ENCODE measurements at regions not wholly inside any gene's neighbourhood (a gene's known extent, or its start where the extent isn't known, plus 50 kb on each side); places are given as distances from the start of the nearest gene placed in this dataset.
"Not testable (repeated sequence)": the region's sequence is repeated elsewhere in the genome, so short reads cannot be mapped to it uniquely, and the experiment has no call there.

DNA sequence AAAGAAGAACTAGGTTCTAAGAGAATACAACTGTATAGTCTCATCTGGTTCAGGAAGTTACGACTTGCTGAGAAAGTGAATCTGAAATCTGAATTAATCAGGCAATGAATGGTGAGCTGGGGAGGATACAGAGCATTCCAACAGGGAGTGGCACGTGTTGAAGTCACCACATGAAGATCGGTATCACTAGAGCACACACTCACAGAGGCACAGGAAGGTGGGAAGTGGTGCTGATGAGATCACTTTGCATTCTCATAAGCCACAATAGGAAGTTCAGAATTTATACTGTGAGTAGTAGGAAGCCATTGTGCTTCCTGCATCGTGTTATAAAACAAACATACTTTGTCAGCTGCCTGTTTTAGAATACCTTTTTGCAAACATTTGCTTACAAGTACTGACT is 615.0 kb upstream of the DDX18 start:
- DNase-seq (ENCODE audit: low read depth in 2 of 2): no peak

DNA sequence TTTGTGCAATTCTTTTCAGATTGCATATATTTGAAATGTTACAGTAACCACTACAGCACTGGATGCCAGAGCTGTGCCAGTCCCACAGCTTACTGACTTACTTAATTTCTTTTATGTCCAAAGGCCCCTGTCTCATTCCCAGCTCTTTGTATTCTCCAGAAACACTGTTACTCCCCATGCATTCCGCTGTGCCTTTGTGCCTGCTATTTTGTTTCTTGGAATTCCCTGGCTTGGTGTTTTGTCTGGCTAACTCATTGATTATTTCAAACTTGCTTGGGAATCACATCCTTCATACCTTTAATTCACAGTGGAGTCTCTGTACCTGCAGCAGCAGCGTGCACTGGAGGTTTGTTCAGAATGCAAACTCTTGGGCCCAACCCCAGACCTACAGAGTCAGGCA is 601.9 kb upstream of the DDX18 start:
- no peak for DNase-seq (ENCODE audit: low read depth in 2 of 2)

DNA sequence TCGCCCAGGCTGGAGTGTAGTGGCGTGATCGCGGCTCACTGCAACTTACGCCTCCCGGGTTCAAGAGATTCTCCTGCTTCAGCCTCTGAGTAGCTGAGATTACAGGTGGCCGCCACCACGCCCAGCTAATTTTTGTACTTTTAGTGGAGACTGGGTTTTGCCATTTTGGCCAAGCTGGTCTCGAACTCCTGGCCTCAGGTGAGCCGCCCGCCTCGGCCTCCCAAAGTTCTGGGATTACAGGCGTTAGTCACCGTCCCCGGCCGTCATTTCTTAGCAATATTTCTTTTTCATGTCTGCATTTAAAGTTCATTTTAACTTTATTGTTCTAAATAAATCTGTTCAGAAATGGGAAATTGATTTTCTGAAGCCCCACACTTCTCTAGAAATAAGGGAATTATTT is 597.3 kb upstream of the DDX18 start:
- no peak for DNase-seq (ENCODE audit: low read depth in 2 of 2)

DNA sequence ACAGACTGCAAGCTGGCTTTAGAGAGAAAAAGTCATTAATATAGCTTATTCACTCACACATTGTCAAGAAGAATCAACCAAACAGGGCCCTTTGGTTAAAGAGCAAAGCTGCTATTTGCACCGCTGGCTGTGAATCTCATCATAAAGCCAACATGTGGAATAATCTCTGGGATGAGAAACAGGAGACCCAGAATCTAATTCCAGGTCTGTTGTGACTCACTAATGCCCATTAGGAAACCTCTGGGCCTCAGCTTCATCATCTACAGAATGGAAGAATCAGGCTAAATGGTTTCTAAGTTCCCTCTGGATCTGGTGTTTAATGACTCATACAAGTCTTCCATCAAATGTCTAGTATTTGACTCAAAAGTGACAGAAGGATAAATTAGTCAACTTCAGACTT is 591.7 kb upstream of the DDX18 start:
- no peak for DNase-seq (ENCODE audit: low read depth in 2 of 2)

DNA sequence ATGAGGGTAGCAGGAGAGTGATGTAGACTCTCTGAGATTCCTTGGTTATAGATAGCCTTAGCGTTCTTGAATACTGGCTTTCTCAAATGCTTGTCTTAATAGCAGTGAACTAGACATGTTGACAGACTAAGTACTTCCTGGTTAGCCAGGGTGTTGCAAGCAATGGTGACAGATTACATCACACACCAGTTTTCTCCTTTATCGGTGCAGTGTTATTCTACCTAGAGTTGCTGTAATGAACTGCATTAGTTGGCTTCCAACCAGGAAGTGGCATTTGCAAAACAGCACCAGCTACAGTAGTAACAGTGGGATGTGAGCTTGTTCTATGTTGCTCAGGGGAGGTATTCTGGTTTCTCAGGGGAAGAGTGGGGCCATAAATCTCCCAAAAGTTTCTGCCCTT is 582.2 kb upstream of the DDX18 start:
- no peak for DNase-seq (ENCODE audit: low read depth in 2 of 2)

DNA sequence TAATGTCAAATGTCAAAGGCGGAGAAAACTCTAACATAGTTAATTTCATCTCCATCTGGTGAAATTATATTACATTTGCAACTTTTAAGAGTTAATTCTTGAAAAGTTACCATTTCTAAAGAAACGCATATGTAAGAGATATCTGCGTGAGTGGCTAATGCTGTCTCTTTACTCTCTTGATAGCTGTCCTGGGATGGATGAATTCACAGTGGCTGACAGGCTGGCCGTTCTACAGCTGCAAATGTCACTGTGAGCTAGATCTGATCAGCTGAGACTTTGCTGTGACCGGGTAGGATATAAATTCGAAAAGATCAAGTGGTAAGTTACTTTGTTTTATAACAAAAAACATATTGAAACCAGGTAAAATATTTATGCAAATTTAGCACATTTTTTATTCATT is 557.1 kb upstream of the DDX18 start:
- DNase-seq (ENCODE audit: low read depth in 2 of 2): no peak

DNA sequence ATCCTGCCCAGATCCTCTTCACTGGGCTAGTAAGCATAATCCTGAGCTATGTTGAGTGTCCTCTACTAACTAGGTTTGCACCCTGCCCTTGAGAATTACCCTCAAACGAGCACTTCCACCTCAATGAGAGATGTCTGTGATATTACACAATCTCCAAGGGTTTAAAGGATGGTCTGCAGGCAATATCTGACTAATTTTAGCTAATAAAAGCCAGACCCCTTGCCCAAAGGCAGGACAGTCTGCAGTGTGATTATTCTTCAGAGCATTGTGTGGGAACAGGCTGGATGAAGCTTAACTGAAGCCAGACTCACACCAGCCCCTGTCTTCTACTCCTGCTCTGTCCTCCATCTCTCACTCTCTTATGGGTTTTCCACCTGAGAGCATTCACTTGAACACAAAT is 544.9 kb upstream of the DDX18 start:
- DNase-seq (ENCODE audit: low read depth in 2 of 2): no peak

DNA sequence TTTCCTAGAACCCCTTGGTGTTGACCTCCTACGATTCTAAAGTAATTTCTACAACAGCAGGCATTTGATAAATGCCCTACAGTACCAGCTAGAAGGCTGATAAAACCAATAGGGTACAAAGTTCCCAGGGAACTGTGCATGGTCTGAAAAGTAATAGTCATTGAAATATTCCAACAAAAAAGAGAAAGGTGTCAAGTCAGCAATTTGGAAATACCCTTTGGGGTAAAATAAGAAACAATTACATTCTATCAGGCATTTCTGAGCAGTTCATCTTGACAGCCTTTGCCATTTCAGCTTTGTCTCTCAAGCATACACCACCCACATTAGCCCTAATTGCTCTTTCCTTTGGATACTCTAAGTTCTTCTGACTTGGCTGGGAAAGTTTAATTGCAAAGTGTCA is 542.9 kb upstream of the DDX18 start:
- DNase-seq (ENCODE audit: low read depth in 2 of 2): no peak

DNA sequence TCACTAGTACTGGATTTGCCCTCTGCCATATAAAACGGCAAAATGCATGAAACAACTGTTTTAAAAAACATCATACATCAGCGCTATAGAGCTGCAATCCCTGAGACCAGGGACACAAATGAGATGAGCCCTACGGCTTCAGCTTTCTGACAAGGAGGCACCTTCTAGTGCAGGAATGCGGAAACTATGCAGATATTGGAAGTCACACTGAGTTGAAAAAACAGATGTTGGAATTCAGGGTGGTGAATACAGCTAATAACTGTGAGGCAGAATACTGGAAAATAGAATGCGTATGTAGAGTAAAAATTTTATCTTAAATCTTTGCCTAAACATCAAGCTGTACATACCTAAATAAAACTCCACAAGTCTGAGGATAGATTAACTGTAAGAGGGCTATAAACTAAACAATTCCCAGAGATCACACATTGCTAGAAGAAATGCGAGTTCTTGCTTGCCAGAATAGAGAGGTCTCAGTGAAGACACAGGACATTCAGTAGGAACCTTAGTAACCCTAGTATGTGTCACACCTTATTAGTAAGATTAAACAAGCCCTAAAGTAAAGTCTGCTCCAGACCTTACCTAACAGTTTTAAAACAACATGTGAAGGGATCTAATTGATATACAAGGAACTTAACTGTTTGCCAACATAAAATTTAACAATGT is 541.4 kb upstream of the DDX18 start:
- DNase-seq (ENCODE audit: low read depth in 2 of 2): no peak

DNA sequence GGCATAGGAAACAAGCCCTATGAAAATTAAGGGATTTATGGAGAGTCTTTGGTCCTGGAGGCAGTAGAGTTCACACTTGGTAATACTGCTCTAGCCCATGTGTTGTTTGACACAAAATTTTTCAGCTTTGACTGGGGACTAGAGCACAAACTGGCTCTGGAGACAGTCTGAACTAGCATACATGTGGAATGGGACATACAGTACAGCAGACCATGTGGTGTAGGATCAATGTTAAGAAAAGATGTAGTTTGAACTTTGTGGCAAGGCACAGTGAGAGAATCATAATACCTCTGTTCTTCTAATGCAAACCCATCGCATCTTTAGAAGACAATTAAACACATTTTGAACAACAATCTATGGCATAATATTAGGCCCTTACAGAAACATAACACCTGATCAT is 521.5 kb upstream of the DDX18 start:
- DNase-seq (ENCODE audit: low read depth in 2 of 2): no peak

DNA sequence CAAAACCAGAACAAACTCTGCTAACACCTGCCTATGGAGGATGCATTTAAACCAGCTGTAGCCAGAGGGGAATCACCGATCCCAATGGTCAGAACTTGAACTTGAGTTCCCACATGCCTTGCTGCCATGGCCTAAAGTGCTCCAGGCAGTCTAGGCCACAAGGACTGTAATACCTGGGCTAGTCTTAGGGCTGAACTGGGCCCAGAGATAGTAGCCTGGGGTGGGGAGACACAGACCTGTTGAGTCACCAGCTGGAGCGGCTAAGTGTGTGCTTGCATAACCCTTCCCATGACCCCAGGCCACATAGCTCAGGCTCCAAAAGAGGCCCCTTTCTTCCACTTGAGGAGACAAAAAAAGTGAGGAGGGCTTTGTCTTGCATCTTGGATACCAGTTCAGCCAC is 515.0 kb upstream of the DDX18 start:
- DNase-seq (ENCODE audit: low read depth in 2 of 2): no peak

DNA sequence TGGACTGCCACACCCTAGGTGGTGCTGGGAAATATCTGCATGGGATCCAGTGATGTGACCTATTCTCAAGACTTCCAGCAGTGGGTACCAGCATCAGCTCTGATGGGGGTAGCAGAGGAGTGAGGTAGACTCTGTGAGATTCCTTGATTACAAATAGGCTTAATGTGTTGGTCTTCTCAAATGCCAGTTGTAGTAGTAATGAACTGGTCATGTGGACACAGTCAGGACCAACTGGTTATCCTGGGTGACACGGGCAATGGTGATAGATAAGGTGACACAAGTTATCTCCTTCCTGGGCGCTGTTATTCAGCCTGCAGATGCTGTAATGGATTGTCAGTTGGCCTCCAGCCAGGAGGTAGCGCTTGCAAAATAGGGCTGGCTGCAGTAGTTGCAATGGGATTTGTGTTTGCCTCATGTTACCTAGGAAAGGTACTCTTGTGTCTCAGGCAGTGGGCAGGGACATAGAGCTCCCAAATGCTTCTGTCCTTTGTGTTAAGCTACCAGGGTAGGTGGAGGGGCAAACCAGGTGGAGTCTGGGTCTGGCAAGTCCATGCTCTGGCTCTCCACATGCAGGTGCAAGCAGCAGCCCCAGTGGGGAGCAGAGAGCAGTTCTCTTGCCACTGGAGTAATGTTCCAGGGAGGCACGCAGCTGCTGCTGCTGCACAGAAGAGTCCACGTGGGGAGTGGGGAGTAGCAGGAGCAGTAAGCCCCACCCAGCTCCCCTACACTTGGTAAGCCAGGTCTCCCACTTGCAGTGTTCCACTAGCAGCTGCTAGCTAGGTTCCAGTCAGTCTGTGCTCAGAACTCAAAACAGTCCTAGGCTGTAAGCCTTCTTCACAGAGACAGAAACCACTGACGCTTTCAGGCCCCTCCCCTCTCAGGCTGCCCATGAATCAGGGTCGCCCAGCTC is 505.4 kb upstream of the DDX18 start:
- no peak for DNase-seq (ENCODE audit: low read depth in 2 of 2)

DNA sequence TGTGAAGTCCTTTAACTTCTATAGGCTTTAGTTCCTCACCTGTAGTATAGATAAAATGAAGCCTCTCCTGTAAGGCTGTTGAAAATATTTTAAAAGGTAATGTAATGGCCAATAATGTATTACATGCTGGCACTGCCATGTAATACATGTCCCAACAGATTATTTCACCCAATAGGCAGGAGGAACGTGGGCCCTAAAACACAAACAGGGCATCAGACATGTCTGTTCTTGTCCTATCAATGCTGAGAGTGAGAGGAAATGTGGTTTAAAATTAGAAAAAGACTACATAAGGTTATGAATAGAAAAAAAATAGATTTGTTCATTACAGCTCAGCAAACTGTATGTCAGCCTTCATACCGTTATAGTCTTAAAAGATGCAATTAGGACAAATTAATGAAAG is 492.7 kb upstream of the DDX18 start:
- DNase-seq (ENCODE audit: low read depth in 2 of 2): no peak

DNA sequence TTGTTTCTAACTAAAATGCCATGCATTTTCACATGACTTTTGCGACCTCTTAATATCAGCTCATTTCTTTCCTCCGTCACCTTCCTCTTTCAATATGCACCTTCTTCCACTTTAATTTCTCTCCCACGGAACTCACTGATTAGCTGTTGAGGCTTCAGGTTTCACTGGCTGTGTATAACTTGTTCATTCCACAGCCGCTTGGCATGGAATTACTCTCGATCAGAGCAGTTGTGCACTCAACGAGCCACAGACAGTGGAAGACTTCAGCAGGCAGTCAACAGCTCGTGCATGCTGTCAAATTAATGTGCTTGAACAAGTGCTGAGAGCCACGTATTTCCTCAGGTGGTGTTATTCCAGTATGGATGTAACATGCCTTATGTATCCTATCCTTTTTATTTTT is 491.2 kb upstream of the DDX18 start:
- DNase-seq (ENCODE audit: low read depth in 2 of 2): no peak

DNA sequence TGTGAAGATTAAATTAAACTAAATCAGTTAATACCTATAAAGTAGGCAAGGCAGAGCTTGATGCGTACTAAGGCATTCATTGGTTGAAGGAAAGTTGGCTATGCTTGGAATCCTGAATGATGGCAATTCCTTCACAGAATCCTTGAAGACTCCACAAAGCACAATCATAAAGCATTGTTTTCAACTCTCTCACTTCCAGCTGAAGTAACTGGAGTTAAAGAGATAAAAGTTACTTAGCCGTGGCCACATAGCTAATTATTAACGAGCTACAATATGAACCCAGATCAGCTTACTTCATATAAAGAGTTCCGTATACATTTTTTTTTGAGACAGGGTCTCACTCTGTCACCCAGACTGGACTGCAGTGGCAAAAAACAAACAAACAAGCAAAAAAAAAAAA is 483.9 kb upstream of the DDX18 start:
- DNase-seq (ENCODE audit: low read depth in 2 of 2): no peak

DNA sequence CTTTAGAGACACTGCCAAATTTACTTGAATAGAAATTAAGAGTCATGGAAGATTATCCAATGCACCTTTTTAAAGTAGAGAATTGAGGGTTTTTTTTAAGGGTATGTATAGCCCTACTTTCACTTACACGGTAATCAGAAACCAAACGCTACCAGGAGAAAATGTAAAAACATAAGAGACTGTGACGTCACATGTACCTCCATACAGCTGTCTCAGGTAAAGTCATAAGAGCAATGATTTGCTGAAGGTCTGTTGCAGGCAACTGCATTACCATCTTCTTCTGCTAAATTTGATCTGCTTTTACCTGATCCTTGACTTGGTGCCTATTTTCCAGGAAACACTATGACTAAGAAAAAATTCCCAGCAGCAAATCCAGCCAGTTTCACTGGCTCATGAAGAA is 478.5 kb upstream of the DDX18 start:
- DNase-seq (ENCODE audit: low read depth in 2 of 2): no peak

DNA sequence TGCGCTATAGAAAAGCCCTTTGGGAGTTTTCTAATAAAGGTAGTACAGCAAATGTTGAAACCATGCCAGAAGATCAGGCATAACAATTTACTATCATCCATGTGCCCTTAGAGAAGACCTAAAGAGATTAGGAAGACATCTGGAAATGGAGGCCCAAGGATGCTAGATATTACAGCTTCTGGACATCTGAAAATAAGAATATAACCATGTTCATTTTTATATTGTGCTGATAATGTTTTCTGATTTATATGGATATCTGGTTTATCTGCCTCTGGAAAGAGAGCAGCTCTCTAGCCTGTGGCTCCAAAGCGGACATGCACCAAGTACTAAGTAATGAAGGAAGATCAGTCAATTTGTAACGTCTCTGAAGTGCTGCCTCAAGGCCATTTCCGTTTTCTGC is 478.0 kb upstream of the DDX18 start:
- DNase-seq (ENCODE audit: low read depth in 2 of 2): no peak

DNA sequence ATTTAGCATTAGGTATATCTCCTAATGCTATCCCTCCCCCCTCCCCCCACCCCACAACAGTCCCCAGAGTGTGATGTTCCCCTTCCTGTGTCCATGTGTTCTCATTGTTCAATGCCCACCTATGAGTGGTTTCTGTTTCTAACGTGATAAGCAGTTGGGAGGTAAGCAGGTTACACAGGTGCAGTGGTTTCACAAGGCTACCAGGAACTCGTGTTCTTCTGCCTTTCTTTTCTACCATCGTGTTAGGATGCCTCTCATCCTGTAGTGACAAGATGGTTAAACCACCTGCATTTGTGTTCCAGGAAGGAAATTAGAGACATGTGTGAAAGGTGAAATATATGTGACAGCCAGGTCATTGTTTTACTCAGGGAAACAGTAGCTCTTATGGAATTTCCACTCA is 476.5 kb upstream of the DDX18 start:
- DNase-seq (ENCODE audit: low read depth in 2 of 2): not testable (repeated sequence)

DNA sequence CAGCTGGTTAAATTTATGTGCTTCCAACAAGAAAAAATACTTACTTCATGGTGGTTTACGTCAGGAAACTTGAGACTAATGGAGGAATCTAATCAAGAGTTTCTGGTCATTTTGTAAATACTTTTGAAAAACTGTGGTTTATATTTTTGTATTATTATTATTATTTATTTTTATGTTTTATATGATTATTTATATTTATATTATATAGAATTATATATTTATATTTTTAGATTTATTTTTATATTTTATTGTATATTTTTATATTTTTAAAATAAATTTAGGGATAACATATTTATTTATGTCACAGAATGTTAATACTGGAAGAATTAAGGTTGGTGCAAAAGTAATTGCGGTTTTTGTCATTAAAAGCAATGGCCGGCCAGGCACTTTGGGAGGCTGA is 474.5 kb upstream of the DDX18 start:
- no peak for DNase-seq (ENCODE audit: low read depth in 2 of 2)

DNA sequence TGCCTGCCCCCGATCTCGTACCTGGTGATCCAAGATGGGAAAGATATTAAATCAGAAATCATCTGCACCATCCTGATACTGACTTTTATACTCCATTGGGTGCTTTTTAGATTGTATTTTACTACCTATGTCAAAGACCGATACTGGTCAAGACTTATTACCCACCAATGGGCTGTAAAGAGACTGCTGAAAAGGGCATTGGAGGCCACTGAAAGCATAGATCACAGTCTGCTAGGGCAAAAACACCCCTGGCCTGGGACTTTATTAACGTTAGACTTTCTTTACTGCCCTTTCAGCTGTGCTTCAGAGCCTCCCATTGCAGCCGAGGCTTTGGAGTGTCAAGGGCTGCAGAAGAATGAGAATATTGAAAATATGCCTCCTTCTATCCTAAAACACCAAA is 472.8 kb upstream of the DDX18 start:
- no peak for DNase-seq (ENCODE audit: low read depth in 2 of 2)

DNA sequence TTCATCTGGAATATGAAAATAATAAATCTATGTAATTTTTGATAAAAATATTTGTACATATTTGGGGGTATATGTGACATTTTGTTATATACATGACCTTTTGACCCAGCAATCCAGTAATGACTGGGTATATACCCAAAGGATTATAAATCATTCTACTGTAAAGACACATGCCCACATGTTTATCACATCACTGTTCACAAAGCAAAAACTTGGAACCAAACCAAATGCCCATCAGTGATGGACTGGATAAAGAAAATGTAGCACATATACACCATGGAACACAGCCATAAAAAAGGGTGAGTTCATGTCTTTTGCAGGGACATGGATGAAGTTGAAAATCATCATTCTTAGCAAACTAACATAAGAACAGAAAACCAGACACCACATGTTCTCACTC is 472.1 kb upstream of the DDX18 start:
- no peak for DNase-seq (ENCODE audit: low read depth in 2 of 2)

DNA sequence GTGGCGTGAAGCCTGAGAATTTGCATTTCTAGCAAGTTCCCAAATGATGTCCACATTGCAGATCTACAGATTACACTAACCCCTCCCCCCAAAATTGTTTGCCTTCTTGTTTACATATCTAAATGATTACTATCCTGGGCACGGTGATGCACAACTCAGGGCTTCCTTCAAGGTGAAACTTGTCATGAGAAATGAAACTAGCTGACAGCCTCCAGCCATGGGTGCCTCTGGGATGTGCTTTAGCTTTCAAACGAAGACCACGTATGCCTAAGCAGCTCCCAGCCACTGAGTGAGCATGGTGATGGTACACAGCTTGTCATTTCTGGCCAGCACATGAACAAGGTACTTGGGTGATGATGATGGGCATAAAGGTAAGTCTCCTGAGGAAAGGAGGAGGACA is 464.8 kb upstream of the DDX18 start:
- DNase-seq (ENCODE audit: low read depth in 2 of 2): no peak

DNA sequence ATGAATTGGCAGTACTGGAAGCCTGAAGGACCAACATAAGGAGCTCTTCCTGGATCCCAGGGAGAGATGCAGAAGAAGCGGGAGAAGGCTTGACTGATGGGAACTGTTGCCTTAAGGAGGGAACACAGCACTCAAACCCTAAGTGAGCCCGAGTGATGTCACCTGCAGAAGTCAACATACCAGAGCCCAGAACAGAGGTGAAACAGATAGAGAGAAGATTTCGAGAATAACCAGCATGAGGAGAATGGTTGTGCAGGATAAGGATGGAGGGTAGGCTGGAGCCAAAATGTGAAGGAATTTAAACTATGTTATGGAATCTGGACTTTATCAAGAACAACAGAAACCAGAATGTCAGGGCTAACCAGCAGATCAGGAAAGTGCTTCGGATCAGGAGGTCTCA is 463.1 kb upstream of the DDX18 start:
- no peak for DNase-seq (ENCODE audit: low read depth in 2 of 2)
